ENCODE measurements at regions not wholly inside any gene's neighbourhood (a gene's known extent, or its start where the extent isn't known, plus 50 kb on each side); places are given as distances from the start of the nearest gene placed in this dataset.

- Histone ChIP-seq H4K20me1 (ENCODE audit: insufficient read depth, low read length) (no peaks in the 10 kb centered on the region), H3K27me3 (ENCODE audit: insufficient read depth, low read length, poor library complexity) (no peaks in the 10 kb centered on the region), H3K27ac (ENCODE audit: low read length) (no peak overlapping the region), H3K36me3 (ENCODE audit: insufficient read depth, low read length) (no peaks in the 10 kb centered on the region), H2AFZ (ENCODE audit: low read depth, low read length) (no peak overlapping the region), H3K9ac (ENCODE audit: low read depth, low read length) (no peak overlapping the region), H3K79me2 (ENCODE audit: insufficient read depth, low read length) (no peaks in the 10 kb centered on the region), H3K4me3 (ENCODE audit: low read depth in 1 of 2, low read length in 2 of 2) (no peak overlapping the region), H3K9me3 (ENCODE audit: insufficient read depth, low read length, severe bottlenecking) (no peaks in the 10 kb centered on the region), H3K4me2 (ENCODE audit: insufficient read depth, low read length) (no peak overlapping the region), H3K4me1 (ENCODE audit: insufficient read depth, low read length) (peaks cover 28% of the 10 kb centered on the region)
- DNase-seq: no peak
- ATAC-seq (ENCODE audit: insufficient read depth, low read depth): no peak
- TF ChIP-seq EZH2 (IDR thresholded peaks at IDR 0.05; ENCODE audit: borderline replicate concordance, low read depth, low read length, severe bottlenecking): no peak
Measured at GRCh38 chr21:27366646-27367235, 399.9 kb upstream of the ADAMTS5 start.

- Histone ChIP-seq H3K4me1 (ENCODE audit: insufficient read depth, low read length) (peaks cover 22% of the 10 kb centered on the region), H3K9me3 (ENCODE audit: insufficient read depth, low read length, severe bottlenecking) (no peaks in the 10 kb centered on the region), H3K27ac (ENCODE audit: low read length) (no peak overlapping the region), H3K4me3 (ENCODE audit: low read depth in 1 of 2, low read length in 2 of 2) (no peak overlapping the region), H2AFZ (ENCODE audit: low read depth, low read length) (no peak overlapping the region), H3K27me3 (ENCODE audit: insufficient read depth, low read length, poor library complexity) (no peaks in the 10 kb centered on the region), H3K9ac (ENCODE audit: low read depth, low read length) (no peak overlapping the region), H3K4me2 (ENCODE audit: insufficient read depth, low read length) (no peak overlapping the region), H3K36me3 (ENCODE audit: insufficient read depth, low read length) (no peaks in the 10 kb centered on the region), H4K20me1 (ENCODE audit: insufficient read depth, low read length) (no peaks in the 10 kb centered on the region), H3K79me2 (ENCODE audit: insufficient read depth, low read length) (no peaks in the 10 kb centered on the region)
- TF ChIP-seq EZH2 (IDR thresholded peaks at IDR 0.05; ENCODE audit: borderline replicate concordance, low read depth, low read length, severe bottlenecking): no peak
- DNase-seq: no peak
- ATAC-seq (ENCODE audit: insufficient read depth, low read depth): no peak
Measured at GRCh38 chr21:27366036-27366435, 399.1 kb upstream of the ADAMTS5 start.

DNA sequence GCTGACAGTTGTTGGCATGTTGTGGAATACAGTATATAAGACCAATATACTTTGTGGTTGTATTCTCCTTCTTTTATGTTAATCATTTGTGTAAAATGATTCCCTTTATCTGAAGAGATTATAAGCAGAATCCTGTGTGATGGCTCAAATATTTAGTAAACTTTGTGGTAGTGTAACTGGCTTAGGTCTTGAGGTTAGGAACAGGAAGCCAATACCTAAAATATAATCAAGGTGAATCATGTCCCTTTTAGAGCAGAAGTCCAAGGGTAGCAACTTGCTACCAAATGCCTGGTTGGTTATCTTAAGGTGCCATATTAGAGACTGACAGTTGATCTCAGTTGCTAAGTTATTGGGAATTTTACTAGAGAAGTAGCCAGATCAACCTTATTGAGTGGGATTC is 398.5 kb upstream of the ADAMTS5 start:
- H2AFZ ChIP-seq (ENCODE audit: low read depth, low read length): no peak overlapping the region

GRCh38 chr21:27363719-27364477 is 397.0 kb upstream of the ADAMTS5 start:
- no peak overlapping the region for H3K9ac ChIP-seq (ENCODE audit: low read depth, low read length)
- no peaks in the 10 kb centered on the region for H3K27me3 ChIP-seq (ENCODE audit: insufficient read depth, low read length, poor library complexity)
- H4K20me1 ChIP-seq (ENCODE audit: insufficient read depth, low read length): no peaks in the 10 kb centered on the region
- H3K4me3 ChIP-seq (ENCODE audit: low read depth in 1 of 2, low read length in 2 of 2): no peak overlapping the region
- H3K36me3 ChIP-seq (ENCODE audit: insufficient read depth, low read length): no peaks in the 10 kb centered on the region
- H3K79me2 ChIP-seq (ENCODE audit: insufficient read depth, low read length): no peaks in the 10 kb centered on the region
- no peaks in the 10 kb centered on the region for H3K9me3 ChIP-seq (ENCODE audit: insufficient read depth, low read length, severe bottlenecking)
- H3K27ac ChIP-seq (ENCODE audit: low read length): no peak overlapping the region
- H2AFZ ChIP-seq (ENCODE audit: low read depth, low read length): no peak overlapping the region
- H3K4me1 ChIP-seq (ENCODE audit: insufficient read depth, low read length): peaks cover under 1% of the 10 kb centered on the region; the same call in 1 of the 2 replicates
- ATAC-seq (ENCODE audit: insufficient read depth, low read depth) (no peak), DNase-seq (no peak)
- TF ChIP-seq CTCF (IDR thresholded peaks at IDR 0.05; ENCODE audit: borderline replicate concordance, extremely low read depth, low read length, poor library complexity, severe bottlenecking): no peak
- TF ChIP-seq EZH2 (IDR thresholded peaks at IDR 0.05; ENCODE audit: borderline replicate concordance, low read depth, low read length, severe bottlenecking): no peak
- H3K4me2 ChIP-seq (ENCODE audit: insufficient read depth, low read length): no peak overlapping the region

More for the DNA sequence above, 398.5 kb upstream of the ADAMTS5 start:
- DNase-seq (no peak), ATAC-seq (ENCODE audit: insufficient read depth, low read depth) (no peak)
- Histone ChIP-seq H3K27me3 (ENCODE audit: insufficient read depth, low read length, poor library complexity) (no peaks in the 10 kb centered on the region), H3K4me3 (ENCODE audit: low read depth in 1 of 2, low read length in 2 of 2) (no peak overlapping the region), H3K27ac (ENCODE audit: low read length) (no peak overlapping the region), H3K36me3 (ENCODE audit: insufficient read depth, low read length) (no peaks in the 10 kb centered on the region), H3K4me1 (ENCODE audit: insufficient read depth, low read length) (peaks cover 16% of the 10 kb centered on the region), H3K79me2 (ENCODE audit: insufficient read depth, low read length) (no peaks in the 10 kb centered on the region), H3K4me2 (ENCODE audit: insufficient read depth, low read length) (no peak overlapping the region), H4K20me1 (ENCODE audit: insufficient read depth, low read length) (no peaks in the 10 kb centered on the region), H3K9ac (ENCODE audit: low read depth, low read length) (no peak overlapping the region), H3K9me3 (ENCODE audit: insufficient read depth, low read length, severe bottlenecking) (no peaks in the 10 kb centered on the region)
- no peak for TF ChIP-seq CTCF (IDR thresholded peaks at IDR 0.05; ENCODE audit: borderline replicate concordance, extremely low read depth, low read length, poor library complexity, severe bottlenecking)
- no peak for TF ChIP-seq EZH2 (IDR thresholded peaks at IDR 0.05; ENCODE audit: borderline replicate concordance, low read depth, low read length, severe bottlenecking)
